Neuronal stem cell (in vitro differentiated cells): ENCODE measurements at regions not wholly inside any gene's neighbourhood (a gene's known extent, or its start where the extent isn't known, plus 50 kb on each side); places are given as distances from the start of the nearest gene placed in this dataset.

Source experiments
- DNase-seq: peaks from one replicate; pipeline ENCODE4 v3.0.0-alpha.2; 2013; ENCODE audit warnings: low spot score
- H2AFZ ChIP-seq: one replicate; pipeline ENCODE4 v1.6.1; 2013; ENCODE audit warnings: mild to moderate bottlenecking, low read length, inconsistent platforms
- H2AK5ac ChIP-seq: 2 replicates; pipeline ENCODE4 v1.6.1; 2013; ENCODE audit warnings: low read depth, mild to moderate bottlenecking, inconsistent platforms, low read length, moderate library complexity, mixed read lengths
- H2BK120ac ChIP-seq: 2 replicates; pipeline ENCODE4 v1.6.1; 2013; ENCODE audit warnings: low read depth, mild to moderate bottlenecking, inconsistent platforms, low read length, moderate library complexity, mixed read lengths
- H2BK12ac ChIP-seq: one replicate; pipeline ENCODE4 v1.6.1; 2013; ENCODE audit warnings: low read length, inconsistent platforms
- H2BK15ac ChIP-seq: 2 replicates; pipeline ENCODE4 v1.6.1; 2013; ENCODE audit warnings: mild to moderate bottlenecking, low read length, inconsistent platforms, mixed read lengths
- H2BK5ac ChIP-seq: one replicate; pipeline ENCODE4 v1.6.1; 2013; ENCODE audit warnings: inconsistent platforms, mild to moderate bottlenecking, low read length, moderate library complexity
- H3K14ac ChIP-seq: one replicate; pipeline ENCODE4 v1.6.1; 2013; ENCODE audit warnings: low read length, inconsistent platforms
- H3K18ac ChIP-seq: 2 replicates; pipeline ENCODE4 v1.6.1; 2013; ENCODE audit warnings: low read length, inconsistent platforms
- H3K23ac ChIP-seq: 2 replicates; pipeline ENCODE4 v1.6.1; 2013; ENCODE audit warnings: low read depth, mild to moderate bottlenecking, mixed read lengths, low read length, inconsistent platforms; ENCODE audit not compliant: poor library complexity
- H3K27ac ChIP-seq: replicated peaks from 3 replicates; pipeline ENCODE4 v1.5.1; 2013; ENCODE audit warnings: low read length, inconsistent platforms
- H3K27me3 ChIP-seq, 3 experiments: 2 replicates each; pipeline ENCODE4 v1.6.1; 2013; ENCODE audit warnings: low read length in 3 of 3, mild to moderate bottlenecking in 2 of 3, inconsistent platforms in 1 of 3, low read depth in 1 of 3, mixed read lengths in 1 of 3, moderate library complexity in 1 of 3; ENCODE audit not compliant: control insufficient read depth in 3 of 3, insufficient read depth in 3 of 3
- H3K36me3 ChIP-seq, 2 donors: replicated peaks in 1 of 2; 2 replicates each; pipeline ENCODE4 v1.6.1; 2013; ENCODE audit warnings: low read length in 2 of 2; ENCODE audit not compliant: control insufficient read depth in 2 of 2, insufficient read depth in 2 of 2
- H3K4ac ChIP-seq: 2 replicates; pipeline ENCODE4 v1.6.1; 2013; ENCODE audit warnings: inconsistent platforms, mild to moderate bottlenecking, low read length, moderate library complexity
- H3K4me1 ChIP-seq, 2 donors: 1 replicate in 1 of 2; 2 replicates in 1 of 2; pipeline ENCODE4 v1.6.1; 2013; ENCODE audit warnings: low read length in 2 of 2, low read depth in 1 of 2; ENCODE audit not compliant: control insufficient read depth in 2 of 2, insufficient read depth in 1 of 2
- H3K4me2 ChIP-seq: one replicate; pipeline ENCODE4 v1.6.1; 2013; ENCODE audit warnings: mild to moderate bottlenecking, low read length, inconsistent platforms; ENCODE audit not compliant: insufficient read depth, poor library complexity, severe bottlenecking
- H3K4me3 ChIP-seq, 2 donors: 2 replicates each; pipeline ENCODE4 v1.5.1; 2013; ENCODE audit warnings: low read length in 2 of 2, mild to moderate bottlenecking in 2 of 2, inconsistent platforms in 1 of 2, moderate library complexity in 1 of 2
- H3K79me1 ChIP-seq: one replicate; pipeline ENCODE4 v1.6.1; 2013; ENCODE audit warnings: low read depth, mild to moderate bottlenecking, inconsistent platforms, low read length, moderate library complexity
- H3K9ac ChIP-seq: one replicate; pipeline ENCODE4 v1.6.1; 2013; ENCODE audit warnings: mild to moderate bottlenecking, low read depth, low read length, inconsistent platforms; ENCODE audit not compliant: poor library complexity
- H3K9me3 ChIP-seq, 2 donors: replicated peaks in 1 of 2; 2 replicates each; pipeline versions ENCODE3 to v1.6.1; 2013; ENCODE audit warnings: low read length in 2 of 2, mild to moderate bottlenecking in 2 of 2, inconsistent platforms in 1 of 2, low read depth in 1 of 2, mixed read lengths in 1 of 2, moderate library complexity in 1 of 2; ENCODE audit not compliant: control insufficient read depth in 2 of 2, insufficient read depth in 1 of 2
- H4K8ac ChIP-seq: one replicate; pipeline ENCODE4 v1.6.1; 2013; ENCODE audit warnings: low read depth, mild to moderate bottlenecking, inconsistent platforms, low read length, moderate library complexity
- H4K91ac ChIP-seq: one replicate; pipeline ENCODE4 v1.6.1; 2013; ENCODE audit warnings: low read length, low read depth, mild to moderate bottlenecking, inconsistent platforms; ENCODE audit not compliant: poor library complexity
- WGBS, 2 donors: extraction: QIAGEN DNeasy Blood & Tissue Kit; methylation state at CpG; one replicate each; pipeline ENCODE4 v1.1.7; 2013; ENCODE audit warnings: missing lambda C conversion rate in 2 of 2, mixed read lengths in 1 of 2; ENCODE audit not compliant: insufficient read length in 2 of 2, insufficient replicate concordance in 1 of 2; ENCODE audit errors: extremely low coverage in 2 of 2; 5-methylcytosine and 5-hydroxymethylcytosine counted together

- H3K27ac ChIP-seq, result no peak overlapping the region
- H2BK120ac ChIP-seq, result no peak overlapping the region
- H3K79me1 ChIP-seq, result no peaks in the 10 kb centered on the region
- H4K8ac ChIP-seq, result no peak overlapping the region
- no peak overlapping the region for H3K14ac ChIP-seq
- DNase-seq, result no peak
- no peak overlapping the region for H4K91ac ChIP-seq
- no peak overlapping the region for H3K4me2 ChIP-seq
- H2BK15ac ChIP-seq, result no peak overlapping the region
- no peaks in the 10 kb centered on the region for H3K4me1 ChIP-seq
- no peak overlapping the region for H2AK5ac ChIP-seq
- no peaks in the 10 kb centered on the region for H3K36me3 ChIP-seq
- H2BK12ac ChIP-seq, result no peak overlapping the region
- H3K4me3 ChIP-seq, result no peak overlapping the region
- WGBS, 2 donors, result no CpG with 5 or more reads among the region's 9 CpGs
- H2AFZ ChIP-seq, result no peak overlapping the region
- H3K27me3 ChIP-seq, result no peaks in the 10 kb centered on the region
- H3K9me3 ChIP-seq, result peaks cover 0 to 1% of the 10 kb centered on the region in 2 donors
- H3K9ac ChIP-seq, result no peak overlapping the region
- no peak overlapping the region for H3K23ac ChIP-seq
- no peak overlapping the region for H2BK5ac ChIP-seq
- H3K4ac ChIP-seq, result no peak overlapping the region
- no peak overlapping the region for H3K18ac ChIP-seq
Measured at GRCh38 chr5:62689599-62690368, 111.2 kb downstream of the LRRC70 start.

GRCh38 chr5:62686692-62687091 is 108.1 kb downstream of the LRRC70 start:
- Histone ChIP-seq H2BK120ac (no peak overlapping the region), H2AK5ac (no peak overlapping the region), H4K8ac (no peak overlapping the region), H3K27ac (no peak overlapping the region), H3K9me3 (peaks cover 0 to 1% of the 10 kb centered on the region in 2 donors), H3K23ac (no peak overlapping the region), H3K79me1 (no peaks in the 10 kb centered on the region), H3K18ac (no peak overlapping the region), H4K91ac (no peak overlapping the region), H3K36me3 (no peaks in the 10 kb centered on the region), H3K4me3 (no peak overlapping the region), H2AFZ (no peak overlapping the region), H3K14ac (no peak overlapping the region), H2BK12ac (no peak overlapping the region), H3K4me1 (no peaks in the 10 kb centered on the region), H3K4ac (no peak overlapping the region), H3K4me2 (no peak overlapping the region), H2BK5ac (no peak overlapping the region), H3K27me3 (no peaks in the 10 kb centered on the region), H3K9ac (no peak overlapping the region), H2BK15ac (no peak overlapping the region)
- no CpG with 5 or more reads among the region's 1 CpG for WGBS, 2 donors
- DNase-seq, result no peak

GRCh38 chr5:62685221-62685620 is 106.6 kb downstream of the LRRC70 start:
- Histone ChIP-seq H3K27ac (no peak overlapping the region), H3K18ac (no peak overlapping the region), H4K91ac (no peak overlapping the region), H3K79me1 (no peaks in the 10 kb centered on the region), H3K9ac (no peak overlapping the region), H2BK15ac (no peak overlapping the region), H2BK120ac (no peak overlapping the region), H3K27me3 (no peaks in the 10 kb centered on the region), H3K4me3 (no peak overlapping the region), H3K23ac (no peak overlapping the region), H3K4me2 (no peak overlapping the region), H3K14ac (no peak overlapping the region), H3K4ac (no peak overlapping the region), H3K9me3 (peaks cover 0 to 3% of the 10 kb centered on the region in 2 donors), H4K8ac (no peak overlapping the region), H2BK5ac (no peak overlapping the region), H2AFZ (no peak overlapping the region), H2BK12ac (no peak overlapping the region), H3K36me3 (no peaks in the 10 kb centered on the region), H2AK5ac (no peak overlapping the region), H3K4me1 (no peaks in the 10 kb centered on the region)
- DNase-seq, result no peak

- H2BK120ac ChIP-seq, result no peak overlapping the region
- H4K8ac ChIP-seq, result no peak overlapping the region
- no peak overlapping the region for H3K27ac ChIP-seq
- no peak overlapping the region for H3K4me2 ChIP-seq
- no peak overlapping the region for H2AK5ac ChIP-seq
- peaks cover 0 to 3% of the 10 kb centered on the region in 2 donors for H3K9me3 ChIP-seq
- no peaks in the 10 kb centered on the region for H3K4me1 ChIP-seq
- no peaks in the 10 kb centered on the region for H3K79me1 ChIP-seq
- H2BK12ac ChIP-seq, result no peak overlapping the region
- H3K27me3 ChIP-seq, result no peaks in the 10 kb centered on the region
- H3K36me3 ChIP-seq, result no peaks in the 10 kb centered on the region
- no peak overlapping the region for H3K23ac ChIP-seq
- no peak for DNase-seq
- no CpG with 5 or more reads among the region's 1 CpG for WGBS, 2 donors
- no peak overlapping the region for H3K9ac ChIP-seq
- no peak overlapping the region for H2AFZ ChIP-seq
- H3K14ac ChIP-seq, result no peak overlapping the region
- H3K18ac ChIP-seq, result no peak overlapping the region
- H3K4ac ChIP-seq, result no peak overlapping the region
- H2BK5ac ChIP-seq, result no peak overlapping the region
- no peak overlapping the region for H3K4me3 ChIP-seq
- no peak overlapping the region for H2BK15ac ChIP-seq
- H4K91ac ChIP-seq, result no peak overlapping the region
Measured at GRCh38 chr5:62684310-62684709, 105.7 kb downstream of the LRRC70 start.
